SIG-M5 treated with dmso at 0.1 percent for 504 hours (cell line): ENCODE measurements at regions not wholly inside any gene's neighbourhood (a gene's known extent, or its start where the extent isn't known, plus 50 kb on each side); places are given as distances from the start of the nearest gene placed in this dataset.

Source experiments
- DNase-seq: peaks from one replicate; lab custom pipeline; 2025; ENCODE audit not compliant: unreplicated experiment; lab: John Stamatoyannopoulos, UW

DNA sequence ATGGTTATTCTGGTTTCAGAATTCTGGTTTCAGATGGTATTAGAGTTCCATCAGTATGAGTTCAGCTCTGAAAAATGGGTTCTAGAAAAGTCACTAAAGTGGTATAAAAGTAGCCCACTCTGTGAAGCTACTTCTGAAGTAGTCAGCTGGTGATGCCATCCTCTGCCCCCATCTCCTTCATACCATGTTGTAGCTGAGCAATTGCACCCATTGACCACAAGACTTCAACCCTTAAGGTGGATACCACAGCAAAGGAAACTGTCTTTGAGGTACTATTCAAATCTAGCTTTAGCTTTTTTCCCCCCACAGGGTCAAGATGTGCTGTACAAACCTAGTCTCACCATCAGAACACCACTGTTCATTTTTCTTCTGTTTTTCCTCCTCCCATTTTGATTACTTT, 444.9 kb downstream of the DMAC1 start:
- no peak for DNase-seq

GRCh38 chr9:7348692-7349091, 450.9 kb downstream of the DMAC1 start:
- DNase-seq: no peak

GRCh38 chr9:7347556-7347955, 452.0 kb downstream of the DMAC1 start:
- no peak for DNase-seq

- no peak for DNase-seq
Measured at GRCh38 chr9:7346144-7346543, 453.4 kb downstream of the DMAC1 start.

- no peak for DNase-seq
Measured at GRCh38 chr9:7342736-7343135, 456.8 kb downstream of the DMAC1 start.

DNA sequence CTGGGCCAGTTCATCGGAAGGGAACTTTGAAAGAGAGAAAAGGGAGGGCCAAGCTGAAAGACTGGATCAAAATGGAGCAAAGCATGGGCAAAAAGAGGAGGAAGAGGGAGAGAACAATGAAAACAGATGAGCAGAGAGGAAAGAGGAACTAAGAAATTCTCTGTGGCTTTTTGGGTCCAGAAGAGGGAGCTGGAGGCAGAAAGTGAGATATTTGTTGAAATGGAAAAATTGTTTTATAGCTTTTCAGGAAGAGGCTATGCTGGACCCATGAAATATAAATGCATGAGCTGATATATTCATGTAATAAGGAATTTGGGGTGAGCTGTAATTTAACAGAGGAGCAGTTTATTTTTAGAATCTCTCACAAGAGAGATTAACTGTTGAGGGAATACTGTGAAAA, 457.3 kb downstream of the DMAC1 start:
- peak; percentile 24 for DNase-seq

GRCh38 chr9:7341571-7341970, 458.0 kb downstream of the DMAC1 start:
- DNase-seq: no peak

DNA sequence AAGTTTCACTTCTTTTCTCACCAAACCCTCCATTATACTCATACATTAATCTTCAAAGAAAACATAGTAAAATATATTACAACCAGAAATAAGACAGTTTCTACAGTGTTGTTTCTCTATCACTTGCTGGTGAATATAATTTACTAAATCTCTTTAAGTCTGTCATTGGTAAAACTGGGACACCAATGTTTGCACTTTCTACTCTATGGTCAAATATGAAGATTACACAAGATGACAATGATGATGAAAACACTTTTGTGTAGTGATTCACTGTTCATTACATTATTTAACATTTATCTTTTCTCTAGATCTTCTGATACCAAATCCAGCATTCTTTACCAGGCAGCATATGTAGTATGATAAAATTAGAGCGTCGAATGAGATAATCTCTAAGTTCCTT, 459.1 kb downstream of the DMAC1 start:
- no peak for DNase-seq

DNA sequence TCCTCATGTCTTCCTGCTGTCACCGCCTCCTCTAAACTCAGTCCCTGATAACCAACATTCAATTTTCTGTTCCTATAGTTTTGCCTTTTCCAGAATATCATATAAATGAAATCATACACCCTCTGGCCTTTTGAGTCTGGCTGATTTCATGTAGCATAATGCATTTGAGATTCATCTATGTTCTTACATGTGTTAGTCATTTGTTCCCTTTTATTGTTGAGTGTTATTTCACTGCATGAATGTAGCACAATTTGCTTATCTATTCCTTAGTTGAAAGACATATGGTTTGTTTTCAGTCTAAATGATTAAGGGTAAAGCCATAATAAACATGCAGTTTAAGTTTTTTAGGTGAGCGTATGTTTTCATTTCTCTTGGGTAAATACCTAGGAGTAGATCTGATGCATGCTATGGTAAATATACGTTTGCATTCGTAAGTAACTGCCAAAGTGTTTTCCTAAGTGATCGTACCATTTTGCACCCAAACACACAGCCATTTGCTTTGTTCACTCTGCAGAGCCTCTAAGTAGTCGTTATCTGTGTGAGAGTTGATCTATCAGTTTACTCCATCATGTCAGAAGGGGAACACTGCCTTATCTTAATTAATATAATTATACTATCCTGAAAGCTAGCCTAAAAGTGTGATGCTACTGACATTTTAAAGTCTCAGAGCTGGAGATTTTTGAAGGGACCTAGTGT, 460.8 kb downstream of the DMAC1 start:
- no peak for DNase-seq

DNA sequence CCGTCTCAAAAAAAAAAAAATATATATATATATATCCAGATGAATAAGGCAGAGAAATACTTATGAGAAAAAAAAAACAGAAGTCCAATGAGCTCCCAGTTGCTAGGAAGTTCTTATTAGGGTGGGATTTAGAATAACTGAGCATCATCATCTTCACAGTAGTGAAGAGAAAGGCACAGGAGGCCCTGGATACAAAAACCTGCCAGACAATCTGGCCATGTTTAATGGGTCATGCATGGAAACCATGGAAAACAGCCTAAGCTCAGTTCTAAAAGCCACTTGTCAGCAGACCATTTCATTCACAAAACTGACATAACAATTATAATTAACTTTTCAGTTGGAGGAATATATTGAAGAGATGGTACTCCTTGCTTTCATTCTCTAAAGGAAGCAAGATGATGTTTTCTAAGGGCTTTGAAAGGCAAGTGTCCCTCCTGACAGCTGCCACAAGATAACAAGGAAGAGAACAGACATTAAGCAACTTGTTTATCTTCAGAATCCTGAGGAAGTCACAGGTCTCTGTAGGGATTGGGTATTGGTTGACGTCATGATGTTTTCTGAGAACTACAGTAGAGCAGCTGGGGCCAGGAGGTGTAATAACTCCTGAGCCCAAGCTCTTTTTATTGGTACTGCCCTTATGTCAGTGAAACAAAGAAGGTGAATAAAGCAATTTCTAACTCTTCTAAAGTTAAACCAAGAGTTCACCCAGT, 463.1 kb downstream of the DMAC1 start:
- DNase-seq: no peak

GRCh38 chr9:7333719-7334118, 465.9 kb downstream of the DMAC1 start:
- no peak for DNase-seq

DNA sequence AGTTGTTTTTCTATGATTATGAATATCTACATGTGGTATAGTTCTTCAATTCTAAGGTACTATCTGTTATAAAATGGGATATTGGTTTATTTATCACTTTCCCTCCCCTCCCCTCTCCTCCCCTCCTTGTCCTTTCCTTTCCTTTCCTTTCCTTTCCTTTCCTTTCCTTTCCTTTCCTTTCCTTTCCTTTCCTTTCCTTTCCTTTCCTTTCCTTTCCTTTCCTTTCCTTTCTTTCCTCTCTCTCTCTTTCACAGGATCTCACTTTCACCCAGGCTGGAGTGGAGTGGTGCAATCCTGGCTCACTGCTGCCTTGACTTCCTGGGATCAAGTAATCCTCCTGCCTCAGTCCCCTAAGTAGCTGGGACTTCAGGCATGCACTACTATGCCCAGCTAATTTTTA, 466.8 kb downstream of the DMAC1 start:
- DNase-seq: no peak

DNA sequence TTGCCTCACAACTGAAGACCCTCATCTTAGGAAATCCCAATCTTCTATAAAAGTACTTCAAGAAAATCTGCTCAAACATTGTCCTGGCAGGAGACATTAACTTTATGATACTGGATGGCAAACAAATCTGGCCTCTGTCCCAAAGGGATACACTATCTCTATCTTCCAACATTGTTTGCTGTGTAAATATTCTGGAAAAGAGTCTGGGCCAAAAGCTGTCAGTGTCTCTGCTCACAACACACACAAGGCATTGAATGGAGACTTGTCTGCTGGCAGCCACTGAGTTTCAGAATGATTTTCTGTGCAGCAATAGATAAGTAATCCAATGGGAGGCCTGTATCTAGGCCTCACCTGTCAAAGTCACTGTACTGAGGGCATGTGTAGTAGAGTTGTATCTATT, 471.1 kb downstream of the DMAC1 start:
- no peak for DNase-seq

GRCh38 chr9:7325995-7326394, 473.6 kb downstream of the DMAC1 start:
- no peak for DNase-seq

- no peak for DNase-seq
Measured at GRCh38 chr9:7324152-7324598, 475.4 kb downstream of the DMAC1 start.

DNA sequence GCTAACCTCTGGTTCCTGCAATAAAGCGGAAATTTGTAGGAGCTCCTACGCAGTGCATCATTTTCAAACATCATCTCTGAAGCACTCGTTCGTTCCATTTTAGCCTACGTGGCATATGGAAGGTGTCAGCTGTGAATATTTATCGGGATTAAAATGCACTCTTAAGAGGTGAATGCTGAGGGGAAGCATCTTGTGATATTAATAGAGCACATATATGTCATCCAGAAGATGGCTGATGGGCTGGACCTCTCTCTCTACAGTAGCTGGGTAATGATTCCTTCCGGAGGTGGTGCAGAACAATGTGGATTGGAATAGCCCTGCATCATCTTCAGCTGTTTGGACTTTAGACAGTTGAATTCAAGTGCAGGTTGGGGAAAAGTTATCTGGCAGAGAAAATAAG, 478.7 kb downstream of the DMAC1 start:
- no peak for DNase-seq

DNA sequence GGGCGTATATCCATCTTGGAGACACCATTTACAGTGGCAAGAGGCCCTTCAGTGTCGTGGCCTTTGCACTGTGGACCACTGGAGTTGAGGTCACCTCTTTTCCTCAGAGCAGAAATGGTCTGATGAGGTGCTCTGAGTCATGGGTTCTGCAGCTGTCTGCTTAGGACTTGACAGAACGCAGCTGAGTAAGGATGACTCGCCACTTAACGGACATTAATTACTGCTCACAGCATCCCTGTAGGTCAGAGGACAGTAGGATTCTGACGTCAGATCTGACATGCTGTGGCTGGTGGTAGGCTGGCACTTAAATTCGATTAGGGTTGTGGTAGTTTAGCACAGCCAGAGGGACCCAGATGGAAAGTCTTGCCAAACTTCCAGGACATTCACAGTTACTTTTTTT, 479.4 kb downstream of the DMAC1 start:
- DNase-seq: no peak

DNA sequence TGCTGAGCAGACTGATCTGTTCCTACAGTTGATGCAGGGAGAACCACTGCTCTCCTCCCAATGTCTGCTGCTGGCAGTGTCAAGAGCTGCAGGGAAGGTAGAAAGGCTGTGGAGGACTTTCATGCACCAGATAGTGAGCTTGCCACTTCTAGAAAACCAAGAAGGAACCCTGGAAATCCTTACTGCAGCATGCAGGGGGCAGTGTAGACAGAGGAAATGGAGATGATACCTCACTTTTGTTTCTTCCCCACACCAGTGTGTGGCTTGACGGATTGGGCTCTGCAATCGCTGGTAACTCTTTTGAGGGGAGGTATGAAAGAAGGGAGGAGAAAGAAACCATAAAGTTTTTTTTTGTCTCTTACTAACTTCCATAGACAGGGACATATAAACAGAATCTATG, 480.7 kb downstream of the DMAC1 start:
- DNase-seq: no peak

GRCh38 chr9:7316967-7317366, 482.6 kb downstream of the DMAC1 start:
- DNase-seq: no peak

DNA sequence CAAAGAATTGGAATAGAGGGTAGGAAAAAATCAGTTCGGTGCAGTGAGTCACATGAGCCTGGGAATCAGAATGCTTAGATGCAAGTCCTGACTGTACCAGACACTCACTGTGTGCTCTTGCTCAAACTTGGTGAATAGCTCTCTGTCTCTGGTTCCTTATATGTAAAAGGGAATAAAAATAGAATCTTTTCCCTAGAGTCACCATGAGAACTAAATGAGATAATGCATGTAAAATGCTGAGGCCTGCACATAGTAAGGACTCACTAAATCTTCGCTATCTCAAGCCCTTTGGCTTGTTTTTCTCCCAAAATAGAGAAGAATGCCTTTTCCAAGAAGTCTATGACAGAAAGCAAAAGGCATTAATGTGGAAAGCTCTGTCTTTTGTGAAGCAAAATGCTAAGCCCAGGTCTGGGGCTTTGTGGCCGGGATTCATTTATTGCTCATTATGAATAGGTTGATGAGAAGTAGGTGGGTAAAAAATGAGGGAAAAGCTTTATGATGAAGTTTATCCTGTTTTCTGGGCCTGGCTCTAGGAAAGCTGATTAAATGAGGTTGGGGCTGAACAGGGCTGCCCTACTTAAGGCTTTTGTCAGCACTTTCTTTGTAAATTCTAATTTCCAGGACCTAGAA, 483.3 kb downstream of the DMAC1 start:
- DNase-seq: no peak

GRCh38 chr9:7315746-7316145, 483.8 kb downstream of the DMAC1 start:
- no peak for DNase-seq

- no peak for DNase-seq
Measured at GRCh38 chr9:7315116-7315515, 484.5 kb downstream of the DMAC1 start.
